WI38 (cell line): ENCODE measurements at regions not wholly inside any gene's neighbourhood (a gene's known extent, or its start where the extent isn't known, plus 50 kb on each side); places are given as distances from the start of the nearest gene placed in this dataset.

Source experiments
- H3K4me3 ChIP-seq: 2 replicates; pipeline ENCODE4 v1.5.1; 2011; ENCODE audit warnings: low read depth, mild to moderate bottlenecking, control low read depth, low read length
- TF ChIP-seq, protein P1 (sequence below): IDR thresholded peaks from 2 replicates; pipeline ENCODE4 v1.5.1; 2012; ENCODE audit warnings: low read depth, mild to moderate bottlenecking, control low read depth, low read length

DNA sequence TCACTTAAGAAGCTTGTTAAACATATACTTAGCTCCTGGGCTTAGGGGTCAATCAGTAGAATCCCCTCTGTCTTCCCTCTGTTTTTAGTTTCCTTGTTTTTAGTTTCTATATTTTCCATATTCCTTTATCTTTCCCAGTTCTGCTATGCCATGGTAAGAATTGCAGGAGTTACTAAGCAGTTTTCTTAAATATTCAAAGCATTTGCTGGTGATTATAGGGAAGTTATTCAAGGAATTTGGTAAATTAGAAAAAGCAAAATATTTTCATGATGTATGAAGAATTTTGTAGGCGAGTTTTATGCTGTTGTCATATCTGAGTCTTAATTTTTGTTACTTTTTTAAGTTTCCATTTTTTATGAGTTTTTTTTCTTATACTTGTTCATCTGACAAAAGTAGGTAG, 91.6 kb upstream of the NUDT6 start:
- no peak overlapping the region for H3K4me3 ChIP-seq
- TF ChIP-seq, protein P1, sequence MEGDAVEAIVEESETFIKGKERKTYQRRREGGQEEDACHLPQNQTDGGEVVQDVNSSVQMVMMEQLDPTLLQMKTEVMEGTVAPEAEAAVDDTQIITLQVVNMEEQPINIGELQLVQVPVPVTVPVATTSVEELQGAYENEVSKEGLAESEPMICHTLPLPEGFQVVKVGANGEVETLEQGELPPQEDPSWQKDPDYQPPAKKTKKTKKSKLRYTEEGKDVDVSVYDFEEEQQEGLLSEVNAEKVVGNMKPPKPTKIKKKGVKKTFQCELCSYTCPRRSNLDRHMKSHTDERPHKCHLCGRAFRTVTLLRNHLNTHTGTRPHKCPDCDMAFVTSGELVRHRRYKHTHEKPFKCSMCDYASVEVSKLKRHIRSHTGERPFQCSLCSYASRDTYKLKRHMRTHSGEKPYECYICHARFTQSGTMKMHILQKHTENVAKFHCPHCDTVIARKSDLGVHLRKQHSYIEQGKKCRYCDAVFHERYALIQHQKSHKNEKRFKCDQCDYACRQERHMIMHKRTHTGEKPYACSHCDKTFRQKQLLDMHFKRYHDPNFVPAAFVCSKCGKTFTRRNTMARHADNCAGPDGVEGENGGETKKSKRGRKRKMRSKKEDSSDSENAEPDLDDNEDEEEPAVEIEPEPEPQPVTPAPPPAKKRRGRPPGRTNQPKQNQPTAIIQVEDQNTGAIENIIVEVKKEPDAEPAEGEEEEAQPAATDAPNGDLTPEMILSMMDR: no peak

DNA sequence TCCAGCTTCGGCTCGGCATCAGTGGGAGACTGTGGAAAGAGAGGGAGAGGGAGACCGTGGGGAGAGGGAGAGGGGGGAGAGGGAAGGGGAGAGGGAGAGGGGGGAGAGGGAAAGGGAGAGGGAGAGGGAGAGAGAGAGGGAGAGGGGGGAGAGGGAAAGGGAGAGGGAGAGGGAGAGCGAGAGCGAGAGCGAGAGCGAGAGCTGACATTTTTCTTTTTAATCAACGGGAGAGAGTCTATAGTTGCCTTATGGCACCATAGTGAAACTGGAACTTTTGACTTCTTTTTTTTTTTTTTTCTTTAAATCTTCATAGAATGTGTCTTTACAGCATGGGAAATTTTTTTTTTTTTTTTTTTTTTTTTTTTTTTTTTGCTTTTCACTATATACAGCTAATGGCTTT, 94.7 kb upstream of the NUDT6 start:
- H3K4me3 ChIP-seq: no peak overlapping the region
- TF ChIP-seq, protein P1: no peak

GRCh38 chr4:123017636-123018395, 95.4 kb upstream of the NUDT6 start:
- TF ChIP-seq, protein P1: no peak
- H3K4me3 ChIP-seq: no peak overlapping the region

DNA sequence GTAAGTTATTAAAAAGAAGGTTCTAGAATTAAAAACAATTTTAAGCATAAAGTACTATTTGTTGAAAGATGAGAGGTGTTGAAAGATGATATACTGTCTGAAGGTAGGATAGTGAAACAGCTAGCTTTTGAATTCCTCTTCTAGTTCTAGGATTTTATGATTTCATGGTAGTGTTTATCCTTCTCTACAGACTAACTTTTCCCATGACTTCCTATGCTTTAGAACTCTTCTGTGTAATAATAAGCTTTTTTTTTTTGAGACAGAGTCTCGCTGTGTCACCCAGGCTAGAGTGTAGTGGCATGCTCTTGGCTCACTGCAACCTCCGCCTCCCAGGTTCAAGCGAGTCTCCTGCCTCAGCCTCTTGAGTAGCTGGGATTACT, 96.0 kb upstream of the NUDT6 start:
- TF ChIP-seq, protein P1: no peak
- H3K4me3 ChIP-seq: no peak overlapping the region

DNA sequence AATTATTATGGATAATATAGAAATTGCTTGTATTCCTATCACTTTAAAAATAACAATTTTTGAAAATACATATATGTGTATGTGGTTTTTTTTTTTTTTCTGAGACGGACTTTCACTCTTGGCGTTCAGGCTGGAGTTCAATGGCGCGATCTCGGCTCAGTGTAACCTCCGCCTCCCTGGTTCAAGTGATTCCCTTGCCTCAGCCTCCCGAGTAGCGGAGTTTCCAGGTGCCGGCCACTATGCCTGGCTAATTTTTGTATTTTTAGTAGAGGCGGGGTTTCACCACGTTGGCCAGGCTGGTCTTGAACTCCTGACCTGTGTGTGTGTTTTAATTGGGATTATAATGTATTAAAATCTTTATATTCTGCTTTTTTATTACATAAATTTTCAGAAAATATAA, 97.9 kb upstream of the NUDT6 start:
- TF ChIP-seq, protein P1: no peak
- H3K4me3 ChIP-seq: no peak overlapping the region

- TF ChIP-seq, protein P1: no peak
- H3K4me3 ChIP-seq: no peak overlapping the region
Observed at GRCh38 chr4:123023647-123024046, 101.2 kb upstream of the NUDT6 start.

GRCh38 chr4:123024710-123025109, 102.3 kb upstream of the NUDT6 start:
- H3K4me3 ChIP-seq: no peak overlapping the region
- TF ChIP-seq, protein P1: no peak
